ENCODE measurements at regions not wholly inside any gene's neighbourhood (a gene's known extent, or its start where the extent isn't known, plus 50 kb on each side); places are given as distances from the start of the nearest gene placed in this dataset.
"Not testable (repeated sequence)": the region's sequence is repeated elsewhere in the genome, so short reads cannot be mapped to it uniquely, and the experiment has no call there.

GRCh38 chr13:112222971-112223370 lies 153.2 kb upstream of the SPACA7 start:
- H3K27me3 ChIP-seq = no peaks in the 10 kb centered on the region
- peak; percentile 49 for DNase-seq
- H3K27ac ChIP-seq = no peak overlapping the region
- H3K4me1 ChIP-seq = no peaks in the 10 kb centered on the region
- H3K36me3 ChIP-seq = no peaks in the 10 kb centered on the region
- no peak for TF ChIP-seq CTCF (IDR thresholded peaks at IDR 0.05)
- no peak overlapping the region for H3K4me3 ChIP-seq
- intact Hi-C loops (cut with DNase I) = no loop called here
- no peak for ATAC-seq
- H3K9me3 ChIP-seq = no peaks in the 10 kb centered on the region

- intact Hi-C loops (cut with DNase I); H3K36me3 ChIP-seq; H3K4me3 ChIP-seq; H3K27me3 ChIP-seq; H3K9me3 ChIP-seq; H3K4me1 ChIP-seq; H3K27ac ChIP-seq; ATAC-seq: not testable (repeated sequence)
- TF ChIP-seq CTCF (IDR thresholded peaks at IDR 0.05) = peak; percentile 7
- DNase-seq = peak; percentile 3
These were observed 152.2 kb upstream of the SPACA7 start for GRCh38 chr13:112223929-112224328.

- Histone ChIP-seq H3K4me3 (no peak overlapping the region), H3K36me3 (no peaks in the 10 kb centered on the region), H3K9me3 (no peaks in the 10 kb centered on the region), H3K27me3 (no peaks in the 10 kb centered on the region), H3K27ac (no peak overlapping the region), H3K4me1 (no peaks in the 10 kb centered on the region)
- intact Hi-C loops (cut with DNase I) = no loop called here
- no peak for TF ChIP-seq CTCF (IDR thresholded peaks at IDR 0.05)
- peak; percentile 3 for DNase-seq
- ATAC-seq = no peak
These were observed 150.6 kb upstream of the SPACA7 start for GRCh38 chr13:112225429-112226090.

GRCh38 chr13:112226320-112227002 lies 149.7 kb upstream of the SPACA7 start:
- no peaks in the 10 kb centered on the region for H3K4me1 ChIP-seq
- no peak for ATAC-seq
- peak; percentile 15 for DNase-seq

GRCh38 chr13:112227031-112227430 lies 149.1 kb upstream of the SPACA7 start:
- peak; percentile 35 for DNase-seq
- no peaks in the 10 kb centered on the region for H3K27me3 ChIP-seq
- H3K27ac ChIP-seq = no peak overlapping the region
- no peaks in the 10 kb centered on the region for H3K36me3 ChIP-seq
- intact Hi-C loops (cut with DNase I) = no loop called here
- no peaks in the 10 kb centered on the region for H3K4me1 ChIP-seq
- H3K9me3 ChIP-seq = no peaks in the 10 kb centered on the region
- no peak for ATAC-seq
- H3K4me3 ChIP-seq = no peak overlapping the region
- TF ChIP-seq CTCF (IDR thresholded peaks at IDR 0.05) = no peak

More at GRCh38 chr13:112226320-112227002, 149.7 kb upstream of the SPACA7 start:
- H3K36me3 ChIP-seq = no peaks in the 10 kb centered on the region
- H3K4me3 ChIP-seq = no peak overlapping the region
- TF ChIP-seq CTCF (IDR thresholded peaks at IDR 0.05) = no peak
- no peaks in the 10 kb centered on the region for H3K27me3 ChIP-seq
- no peak overlapping the region for H3K27ac ChIP-seq
- intact Hi-C loops (cut with DNase I) = no loop called here
- H3K9me3 ChIP-seq = no peaks in the 10 kb centered on the region

Measured in upper lobe of right lung (tissue), 1 donor.